Hepatocyte (in vitro differentiated cells): ENCODE measurements at regions not wholly inside any gene's neighbourhood (a gene's known extent, or its start where the extent isn't known, plus 50 kb on each side); places are given as distances from the start of the nearest gene placed in this dataset.

ENCODE experiments used
- CTCF ChIP-seq: fragments of 200-600 bp; sonication (generic); IDR thresholded peaks from 2 replicates; pipeline ENCODE4 v1.5.1; 2016; ENCODE audit warnings: antibody characterized with exemption, mild to moderate bottlenecking; ENCODE audit not compliant: poor library complexity
- EZH2 ChIP-seq: fragments of 200-600 bp; sonication (generic); IDR thresholded peaks from 2 replicates; pipeline ENCODE4 v1.6.1; 2016; ENCODE audit warnings: antibody characterized with exemption, mild to moderate bottlenecking, borderline replicate concordance
- EZH2phosphoT487 ChIP-seq: fragments of 200-600 bp; sonication (generic); IDR thresholded peaks from one replicate; pipeline ENCODE4 v1.6.1; 2018; ENCODE audit warnings: antibody characterized with exemption, mild to moderate bottlenecking, low read depth, moderate library complexity; ENCODE audit not compliant: unreplicated experiment, severe bottlenecking

- TF ChIP-seq CTCF (no peak), EZH2 (no peak), EZH2phosphoT487 (no peak)
Measured at GRCh38 chr11:134879341-134879740, 467.3 kb upstream of the B3GAT1 start.
